MM.1S (cell line): ENCODE measurements at regions not wholly inside any gene's neighbourhood (a gene's known extent, or its start where the extent isn't known, plus 50 kb on each side); places are given as distances from the start of the nearest gene placed in this dataset.
"Not testable (repeated sequence)": the region's sequence is repeated elsewhere in the genome, so short reads cannot be mapped to it uniquely, and the experiment has no call there.

Experiments used
- CTCF ChIP-seq: fragments of 300-600 bp; sonication (generic); IDR thresholded peaks from 2 replicates; pipeline ENCODE4 v1.5.1; 2016; ENCODE audit warnings: antibody characterized with exemption, low read length, mixed read lengths
- EZH2 ChIP-seq: fragments of 300-600 bp; sonication (generic); optimal IDR thresholded peaks from 2 replicates; pipeline ENCODE3; 2017; ENCODE audit warnings: low read depth, mild to moderate bottlenecking, antibody characterized with exemption, low read length, mixed read lengths

GRCh38 chr12:84382486-84382885, 530.1 kb downstream of the SLC6A15 start:
- not testable (repeated sequence) for TF ChIP-seq CTCF, EZH2
